ENCODE measurements at regions not wholly inside any gene's neighbourhood (a gene's known extent, or its start where the extent isn't known, plus 50 kb on each side); places are given as distances from the start of the nearest gene placed in this dataset.

- POLR2A ChIA-PET: no interaction called here
- TF ChIP-seq CTCF (IDR thresholded peaks at IDR 0.05; ENCODE audit: insufficient read depth, low read depth, low read length): no peak
- H3K4me3 ChIP-seq (ENCODE audit: low read depth, low read length): no peak overlapping the region
- DNase-seq (ENCODE audit: low read depth): no peak
- no peaks in the 10 kb centered on the region for H3K27me3 ChIP-seq (ENCODE audit: control insufficient read depth, insufficient read depth, low read length)
- H3K36me3 ChIP-seq (ENCODE audit: control insufficient read depth, insufficient read depth, low read length): no peaks in the 10 kb centered on the region
- CTCF ChIA-PET: no interaction called here
Observed at GRCh38 chr14:98959958-98960616, 311.9 kb downstream of the BCL11B start.

GRCh38 chr14:98960617-98961013 is 311.4 kb downstream of the BCL11B start:
- Histone ChIP-seq H3K27me3 (ENCODE audit: control insufficient read depth, insufficient read depth, low read length) (no peaks in the 10 kb centered on the region), H3K36me3 (ENCODE audit: control insufficient read depth, insufficient read depth, low read length) (no peaks in the 10 kb centered on the region), H3K4me3 (ENCODE audit: low read depth, low read length) (no peak overlapping the region)
- ChIA-PET CTCF (no interaction called here), POLR2A (no interaction called here)
- DNase-seq (ENCODE audit: low read depth): no peak
- no peak for TF ChIP-seq CTCF (IDR thresholded peaks at IDR 0.05; ENCODE audit: insufficient read depth, low read depth, low read length)

GRCh38 chr14:98961191-98961590 is 310.8 kb downstream of the BCL11B start:
- Histone ChIP-seq H3K27me3 (ENCODE audit: control insufficient read depth, insufficient read depth, low read length) (no peaks in the 10 kb centered on the region), H3K4me3 (ENCODE audit: low read depth, low read length) (no peak overlapping the region), H3K36me3 (ENCODE audit: control insufficient read depth, insufficient read depth, low read length) (no peaks in the 10 kb centered on the region)
- TF ChIP-seq CTCF (IDR thresholded peaks at IDR 0.05; ENCODE audit: insufficient read depth, low read depth, low read length): no peak
- CTCF ChIA-PET: no interaction called here
- no peak for DNase-seq (ENCODE audit: low read depth)
- POLR2A ChIA-PET: no interaction called here

- no peaks in the 10 kb centered on the region for H3K36me3 ChIP-seq (ENCODE audit: control insufficient read depth, insufficient read depth, low read length)
- POLR2A ChIA-PET: no interaction called here
- H3K27me3 ChIP-seq (ENCODE audit: control insufficient read depth, insufficient read depth, low read length): no peaks in the 10 kb centered on the region
- DNase-seq (ENCODE audit: low read depth): no peak
- no peak overlapping the region for H3K4me3 ChIP-seq (ENCODE audit: low read depth, low read length)
- TF ChIP-seq CTCF (IDR thresholded peaks at IDR 0.05; ENCODE audit: insufficient read depth, low read depth, low read length): no peak
- CTCF ChIA-PET: no interaction called here
Observed at GRCh38 chr14:98962118-98962517, 309.9 kb downstream of the BCL11B start.

GRCh38 chr14:98963610-98964009 is 308.4 kb downstream of the BCL11B start:
- POLR2A ChIA-PET: no interaction called here
- Histone ChIP-seq H3K36me3 (ENCODE audit: control insufficient read depth, insufficient read depth, low read length) (no peaks in the 10 kb centered on the region), H3K27me3 (ENCODE audit: control insufficient read depth, insufficient read depth, low read length) (no peaks in the 10 kb centered on the region), H3K4me3 (ENCODE audit: low read depth, low read length) (no peak overlapping the region)
- CTCF ChIA-PET: no interaction called here
- no peak for TF ChIP-seq CTCF (IDR thresholded peaks at IDR 0.05; ENCODE audit: insufficient read depth, low read depth, low read length)
- no peak for DNase-seq (ENCODE audit: low read depth)
